Sigmoid colon (tissue), 4 donors: ENCODE measurements at regions not wholly inside any gene's neighbourhood (a gene's known extent, or its start where the extent isn't known, plus 50 kb on each side); places are given as distances from the start of the nearest gene placed in this dataset.

ENCODE experiments used
- POLR2A ChIP-seq, 2 donors: fragments of 450-650 bp; IDR thresholded peaks; one replicate each; pipeline ENCODE4 v1.6.1; 2016; ENCODE audit warnings: antibody characterized with exemption in 2 of 2, mild to moderate bottlenecking in 2 of 2, moderate library complexity in 2 of 2
- POLR2AphosphoS5 ChIP-seq, 4 donors: sonication (generic); formaldehyde crosslinking; IDR thresholded peaks; one replicate each; pipeline ENCODE4 v1.6.1; 2017; ENCODE audit warnings: antibody characterized with exemption in 4 of 4

DNA sequence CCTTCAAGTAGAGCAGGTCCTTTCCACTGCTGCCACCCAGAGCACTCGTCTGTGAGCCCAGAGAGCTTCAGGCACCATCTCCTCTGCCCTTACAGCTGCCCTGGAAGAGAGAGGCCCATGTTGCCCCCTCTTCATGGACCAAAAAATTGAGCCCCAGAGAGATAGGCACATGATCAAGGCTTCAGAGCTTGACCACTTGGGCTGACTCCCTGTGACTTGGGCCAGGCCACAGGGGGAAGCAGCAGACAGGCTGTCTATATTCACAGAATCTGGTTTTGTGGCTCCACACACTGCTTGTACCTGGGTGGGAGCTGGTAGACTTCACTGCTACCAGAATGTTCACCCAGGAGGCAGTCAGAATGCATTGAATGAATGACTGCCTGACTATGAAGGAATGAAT, 58.2 kb downstream of the SMIM38 start:
- TF ChIP-seq POLR2AphosphoS5 (IDR thresholded peaks at IDR 0.05) (no peak), POLR2A (IDR thresholded peaks at IDR 0.05) (no peak)
